Nephron (organoid): ENCODE measurements at regions not wholly inside any gene's neighbourhood (a gene's known extent, or its start where the extent isn't known, plus 50 kb on each side); places are given as distances from the start of the nearest gene placed in this dataset.
A peak's percentile ranks its signal among the peaks of the same experiment; 100 is the strongest.

Source experiments
- H3K27ac Mint-ChIP-seq, 3 experiments: 2 replicates each; pipeline ENCODE4 v1.8.0; 2020; ENCODE audit warnings: mixed read lengths in 3 of 3, mild to moderate bottlenecking in 2 of 3, moderate library complexity in 1 of 3
- H3K27me3 Mint-ChIP-seq: 2 replicates; pipeline ENCODE4 v1.8.0; 2021; ENCODE audit warnings: low read depth, mild to moderate bottlenecking, moderate library complexity, mixed read lengths
- H3K36me3 Mint-ChIP-seq: 2 replicates; pipeline ENCODE4 v1.8.0; 2020; ENCODE audit warnings: low read depth, mixed read lengths
- H3K4me1 Mint-ChIP-seq: 2 replicates; pipeline ENCODE4 v1.8.0; 2020; ENCODE audit warnings: mixed read lengths
- H3K4me3 Mint-ChIP-seq, 3 experiments: 2 replicates each; pipeline ENCODE4 v1.8.0; 2020; ENCODE audit warnings: mild to moderate bottlenecking in 3 of 3, mixed read lengths in 3 of 3, moderate library complexity in 2 of 3
- H3K9me3 Mint-ChIP-seq: 2 replicates; pipeline ENCODE4 v1.8.0; 2020; ENCODE audit warnings: mixed read lengths
- CTCF ChIP-seq, 3 experiments: fragments of 200-600 bp; sonication (generic); IDR thresholded peaks; one replicate each; pipeline ENCODE4 v1.5.0; 2021; ENCODE audit warnings: antibody characterized with exemption in 3 of 3; ENCODE audit not compliant: unreplicated experiment in 3 of 3

GRCh38 chr21:16169102-16169511 is 439.3 kb downstream of the USP25 start:
- TF ChIP-seq CTCF (IDR thresholded peaks at IDR 0.05; ENCODE audit: unreplicated experiment in 3 of 3) = no peak
- H3K36me3 Mint-ChIP-seq = no peaks in the 10 kb centered on the region
- no peaks in the 10 kb centered on the region for H3K27me3 Mint-ChIP-seq
- H3K4me3 Mint-ChIP-seq = no peak overlapping the region
- H3K27ac Mint-ChIP-seq = peak overlapping the region in 2 of 3 experiments; percentile 23 to 61
- no peaks in the 10 kb centered on the region for H3K9me3 Mint-ChIP-seq
- H3K4me1 Mint-ChIP-seq = peaks cover 10% of the 10 kb centered on the region

GRCh38 chr21:16169779-16170178 is 440.0 kb downstream of the USP25 start:
- Mint-ChIP-seq H3K4me1 (peaks cover 10% of the 10 kb centered on the region), H3K27me3 (no peaks in the 10 kb centered on the region), H3K9me3 (no peaks in the 10 kb centered on the region), H3K36me3 (no peaks in the 10 kb centered on the region), H3K4me3 (no peak overlapping the region), H3K27ac (no peak overlapping the region)
- no peak for TF ChIP-seq CTCF (IDR thresholded peaks at IDR 0.05; ENCODE audit: unreplicated experiment in 3 of 3)

- Mint-ChIP-seq H3K4me1 (peaks cover 21% of the 10 kb centered on the region), H3K9me3 (no peaks in the 10 kb centered on the region), H3K27ac (no peak overlapping the region), H3K36me3 (no peaks in the 10 kb centered on the region), H3K27me3 (no peaks in the 10 kb centered on the region), H3K4me3 (no peak overlapping the region)
- no peak for TF ChIP-seq CTCF (IDR thresholded peaks at IDR 0.05; ENCODE audit: unreplicated experiment in 3 of 3)
Measured at GRCh38 chr21:16176570-16176969, 446.8 kb downstream of the USP25 start.

GRCh38 chr21:16177532-16177931 is 447.8 kb downstream of the USP25 start:
- no peak for TF ChIP-seq CTCF (IDR thresholded peaks at IDR 0.05; ENCODE audit: unreplicated experiment in 3 of 3)
- Mint-ChIP-seq H3K4me1 (peaks cover 22% of the 10 kb centered on the region), H3K9me3 (no peaks in the 10 kb centered on the region), H3K36me3 (no peaks in the 10 kb centered on the region), H3K27me3 (no peaks in the 10 kb centered on the region), H3K4me3 (no peak overlapping the region), H3K27ac (peak overlapping the region in 1 of 3 experiments; percentile 63)

- no peaks in the 10 kb centered on the region for H3K27me3 Mint-ChIP-seq
- no peak for TF ChIP-seq CTCF (IDR thresholded peaks at IDR 0.05; ENCODE audit: unreplicated experiment in 3 of 3)
Measured at GRCh38 chr21:16179773-16180172, 450.0 kb downstream of the USP25 start.

GRCh38 chr21:16180614-16181013 is 450.8 kb downstream of the USP25 start:
- H3K27me3 Mint-ChIP-seq = no peaks in the 10 kb centered on the region
- peaks cover 47% of the 10 kb centered on the region for H3K4me1 Mint-ChIP-seq
- no peaks in the 10 kb centered on the region for H3K9me3 Mint-ChIP-seq
- no peaks in the 10 kb centered on the region for H3K36me3 Mint-ChIP-seq
- peak overlapping the region in 2 of 3 experiments; percentile 70 to 86 for H3K4me3 Mint-ChIP-seq
- TF ChIP-seq CTCF (IDR thresholded peaks at IDR 0.05; ENCODE audit: unreplicated experiment in 3 of 3) = no peak
- H3K27ac Mint-ChIP-seq = peak overlapping the region; percentile 85 to 96 (median 96)

More at GRCh38 chr21:16179773-16180172, 450.0 kb downstream of the USP25 start:
- Mint-ChIP-seq H3K36me3 (no peaks in the 10 kb centered on the region), H3K27ac (peak overlapping the region; percentile 85 to 96 (median 96)), H3K9me3 (no peaks in the 10 kb centered on the region), H3K4me3 (peak overlapping the region in 2 of 3 experiments; percentile 7 to 54), H3K4me1 (peaks cover 40% of the 10 kb centered on the region)
